Mammary epithelial cell (primary cell): ENCODE measurements at regions not wholly inside any gene's neighbourhood (a gene's known extent, or its start where the extent isn't known, plus 50 kb on each side); places are given as distances from the start of the nearest gene placed in this dataset.

Experiments
- CTCF ChIP-seq, 2 donors: IDR thresholded peaks in 1 of 2; conservative IDR thresholded peaks in 1 of 2; 2 replicates each; pipeline ENCODE4 v1.5.1; 2011 to 2012; ENCODE audit warnings: inconsistent platforms in 2 of 2, low read length in 2 of 2, mild to moderate bottlenecking in 2 of 2, control low read depth in 1 of 2, low read depth in 1 of 2; ENCODE audit not compliant: insufficient read depth in 1 of 2; ENCODE audit errors: extremely low read depth in 1 of 2
- EZH2 ChIP-seq: IDR thresholded peaks from 2 replicates; pipeline ENCODE4 v1.6.1; 2012; ENCODE audit warnings: low read length, inconsistent platforms, borderline replicate concordance

- no peak for TF ChIP-seq EZH2
- TF ChIP-seq CTCF (conservative IDR thresholded peaks at IDR 0.05 in 1 of 2, IDR thresholded peaks at IDR 0.05 in 1 of 2; ENCODE audit: extremely low read depth in 1 of 2, insufficient read depth in 1 of 2, low read depth in 1 of 2, low read length in 2 of 2): no peak
Observed at GRCh38 chr1:187951817-187952216, 1123.1 kb downstream of the PLA2G4A start.
